Jurkat, Clone E6-1 (cell line): ENCODE measurements at regions not wholly inside any gene's neighbourhood (a gene's known extent, or its start where the extent isn't known, plus 50 kb on each side); places are given as distances from the start of the nearest gene placed in this dataset.

Experiments used
- DNase-seq: peaks from one replicate; pipeline ENCODE4 v3.0.0-alpha.2; 2011; ENCODE audit warnings: low read depth, low spot score
- H3K4me3 ChIP-seq: 2 replicates; pipeline ENCODE4 v1.5.1; 2011; ENCODE audit warnings: mild to moderate bottlenecking, low read length, control low read depth, moderate library complexity

- DNase-seq: no peak
- H3K4me3 ChIP-seq: no peak overlapping the region
Observed at GRCh38 chr6:104589940-104590339, 269.8 kb downstream of the HACE1 start.

GRCh38 chr6:104585646-104586045 lies 274.1 kb downstream of the HACE1 start:
- no peak for DNase-seq
- H3K4me3 ChIP-seq: no peak overlapping the region

- no peak for DNase-seq
- H3K4me3 ChIP-seq: no peak overlapping the region
Observed at GRCh38 chr6:104580452-104580851, 279.3 kb downstream of the HACE1 start.

GRCh38 chr6:104579310-104579863 lies 280.3 kb downstream of the HACE1 start:
- H3K4me3 ChIP-seq: no peak overlapping the region
- no peak for DNase-seq

- no peak for DNase-seq
Observed at GRCh38 chr6:104575536-104575935, 284.2 kb downstream of the HACE1 start.

GRCh38 chr6:104574135-104574750 lies 285.5 kb downstream of the HACE1 start:
- H3K4me3 ChIP-seq: no peak overlapping the region
- DNase-seq: no peak

More at GRCh38 chr6:104575536-104575935, 284.2 kb downstream of the HACE1 start:
- no peak overlapping the region for H3K4me3 ChIP-seq

GRCh38 chr6:104573350-104573749 lies 286.4 kb downstream of the HACE1 start:
- no peak overlapping the region for H3K4me3 ChIP-seq
- no peak for DNase-seq

GRCh38 chr6:104572901-104573300 lies 286.8 kb downstream of the HACE1 start:
- DNase-seq: no peak
- H3K4me3 ChIP-seq: no peak overlapping the region

GRCh38 chr6:104566411-104566810 lies 293.3 kb downstream of the HACE1 start:
- no peak overlapping the region for H3K4me3 ChIP-seq
- no peak for DNase-seq

- DNase-seq: no peak
- H3K4me3 ChIP-seq: no peak overlapping the region
Observed at GRCh38 chr6:104563306-104563705, 296.4 kb downstream of the HACE1 start.

- H3K4me3 ChIP-seq: no peak overlapping the region
- no peak for DNase-seq
Observed at GRCh38 chr6:104559435-104560202, 300.1 kb downstream of the HACE1 start.

- H3K4me3 ChIP-seq: no peak overlapping the region
- no peak for DNase-seq
Observed at GRCh38 chr6:104558746-104559145, 301.0 kb downstream of the HACE1 start.

GRCh38 chr6:104548297-104548696 lies 311.4 kb downstream of the HACE1 start:
- DNase-seq: no peak
- no peak overlapping the region for H3K4me3 ChIP-seq

GRCh38 chr6:104541411-104541810 lies 318.3 kb downstream of the HACE1 start:
- no peak for DNase-seq
- H3K4me3 ChIP-seq: no peak overlapping the region

- no peak for DNase-seq
- H3K4me3 ChIP-seq: no peak overlapping the region
Observed at GRCh38 chr6:104540743-104541142, 319.0 kb downstream of the HACE1 start.

GRCh38 chr6:104539173-104539572 lies 320.5 kb downstream of the HACE1 start:
- DNase-seq: no peak
- H3K4me3 ChIP-seq: no peak overlapping the region

GRCh38 chr6:104537872-104538271 lies 321.8 kb downstream of the HACE1 start:
- no peak overlapping the region for H3K4me3 ChIP-seq
- no peak for DNase-seq

- no peak overlapping the region for H3K4me3 ChIP-seq
- no peak for DNase-seq
Observed at GRCh38 chr6:104537180-104537579, 322.5 kb downstream of the HACE1 start.

- no peak overlapping the region for H3K4me3 ChIP-seq
- no peak for DNase-seq
Observed at GRCh38 chr6:104532462-104532861, 327.3 kb downstream of the HACE1 start.

GRCh38 chr6:104531646-104532045 lies 328.1 kb downstream of the HACE1 start:
- H3K4me3 ChIP-seq: no peak overlapping the region
- no peak for DNase-seq
